Body of pancreas (tissue), 4 donors: ENCODE measurements at regions not wholly inside any gene's neighbourhood (a gene's known extent, or its start where the extent isn't known, plus 50 kb on each side); places are given as distances from the start of the nearest gene placed in this dataset.

Experiments
- CTCF ChIP-seq, 7 experiments: fragments of 450-650 bp in 4 of 7; fragments of 200-600 bp in 3 of 7; sonication (generic) in 3 of 7; IDR thresholded peaks; one replicate each; pipeline ENCODE4 v1.5.1; 2016 to 2019; ENCODE audit warnings: antibody characterized with exemption in 7 of 7
- POLR2A ChIP-seq, 3 donors: fragments of 450-650 bp; IDR thresholded peaks; one replicate each; pipeline ENCODE4 v1.6.1; 2016; ENCODE audit warnings: antibody characterized with exemption in 3 of 3, mild to moderate bottlenecking in 2 of 3

- TF ChIP-seq CTCF (IDR thresholded peaks at IDR 0.05), result no peak
- TF ChIP-seq POLR2A (IDR thresholded peaks at IDR 0.05), result no peak
These were observed 172.7 kb downstream of the GABRG1 start for GRCh38 chr4:45951153-45951552.
